SH-SY5Y (cell line): ENCODE measurements at regions not wholly inside any gene's neighbourhood (a gene's known extent, or its start where the extent isn't known, plus 50 kb on each side); places are given as distances from the start of the nearest gene placed in this dataset.

Experiments
- GATA2 ChIP-seq: IDR thresholded peaks from 2 replicates; pipeline ENCODE4 v1.6.1; 2011; ENCODE audit warnings: mild to moderate bottlenecking, low read depth, low read length
- GATA3 ChIP-seq: IDR thresholded peaks from 2 replicates; pipeline ENCODE4 v1.6.1; 2011; ENCODE audit warnings: low read depth, mild to moderate bottlenecking, low read length, moderate library complexity

DNA sequence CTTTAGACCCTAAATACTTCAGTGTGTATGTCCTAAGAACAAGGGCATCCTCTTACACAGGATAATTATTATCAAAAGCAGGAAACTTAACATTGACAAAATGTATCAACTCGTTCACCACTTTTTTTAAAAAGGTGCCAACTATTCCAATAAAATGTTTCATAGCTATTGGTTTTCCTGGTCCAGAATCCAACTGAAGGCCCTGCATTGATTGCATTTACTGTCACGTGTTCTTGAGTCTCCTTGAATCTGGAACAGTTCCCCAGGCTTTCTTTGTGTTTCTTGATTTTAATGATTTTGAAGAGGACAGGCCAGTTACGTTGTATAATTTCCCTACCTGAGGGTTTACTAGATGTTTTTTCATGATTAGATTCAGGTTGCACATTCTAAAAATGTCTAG is 94.6 kb upstream of the ARHGEF3 start:
- no peak for TF ChIP-seq GATA3
- no peak for TF ChIP-seq GATA2
